ENCODE measurements at regions not wholly inside any gene's neighbourhood (a gene's known extent, or its start where the extent isn't known, plus 50 kb on each side); places are given as distances from the start of the nearest gene placed in this dataset.

- TF ChIP-seq CEBPB (IDR thresholded peaks at IDR 0.05) = no peak
- no peak for TF ChIP-seq MAX (IDR thresholded peaks at IDR 0.05)
- TF ChIP-seq ZBTB7A (IDR thresholded peaks at IDR 0.05; ENCODE audit: low read depth) = no peak
- TF ChIP-seq, protein P1, sequence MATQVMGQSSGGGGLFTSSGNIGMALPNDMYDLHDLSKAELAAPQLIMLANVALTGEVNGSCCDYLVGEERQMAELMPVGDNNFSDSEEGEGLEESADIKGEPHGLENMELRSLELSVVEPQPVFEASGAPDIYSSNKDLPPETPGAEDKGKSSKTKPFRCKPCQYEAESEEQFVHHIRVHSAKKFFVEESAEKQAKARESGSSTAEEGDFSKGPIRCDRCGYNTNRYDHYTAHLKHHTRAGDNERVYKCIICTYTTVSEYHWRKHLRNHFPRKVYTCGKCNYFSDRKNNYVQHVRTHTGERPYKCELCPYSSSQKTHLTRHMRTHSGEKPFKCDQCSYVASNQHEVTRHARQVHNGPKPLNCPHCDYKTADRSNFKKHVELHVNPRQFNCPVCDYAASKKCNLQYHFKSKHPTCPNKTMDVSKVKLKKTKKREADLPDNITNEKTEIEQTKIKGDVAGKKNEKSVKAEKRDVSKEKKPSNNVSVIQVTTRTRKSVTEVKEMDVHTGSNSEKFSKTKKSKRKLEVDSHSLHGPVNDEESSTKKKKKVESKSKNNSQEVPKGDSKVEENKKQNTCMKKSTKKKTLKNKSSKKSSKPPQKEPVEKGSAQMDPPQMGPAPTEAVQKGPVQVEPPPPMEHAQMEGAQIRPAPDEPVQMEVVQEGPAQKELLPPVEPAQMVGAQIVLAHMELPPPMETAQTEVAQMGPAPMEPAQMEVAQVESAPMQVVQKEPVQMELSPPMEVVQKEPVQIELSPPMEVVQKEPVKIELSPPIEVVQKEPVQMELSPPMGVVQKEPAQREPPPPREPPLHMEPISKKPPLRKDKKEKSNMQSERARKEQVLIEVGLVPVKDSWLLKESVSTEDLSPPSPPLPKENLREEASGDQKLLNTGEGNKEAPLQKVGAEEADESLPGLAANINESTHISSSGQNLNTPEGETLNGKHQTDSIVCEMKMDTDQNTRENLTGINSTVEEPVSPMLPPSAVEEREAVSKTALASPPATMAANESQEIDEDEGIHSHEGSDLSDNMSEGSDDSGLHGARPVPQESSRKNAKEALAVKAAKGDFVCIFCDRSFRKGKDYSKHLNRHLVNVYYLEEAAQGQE (IDR thresholded peaks at IDR 0.05; ENCODE audit: low read depth) = no peak
- TF ChIP-seq NFIC (IDR thresholded peaks at IDR 0.05) = no peak
- no peak for TF ChIP-seq TAF1 (IDR thresholded peaks at IDR 0.05; ENCODE audit: low read depth)
- no peak for TF ChIP-seq EGR1 (IDR thresholded peaks at IDR 0.05)
- no peak for TF ChIP-seq CREB1 (IDR thresholded peaks at IDR 0.05; ENCODE audit: low read depth)
- no peak for TF ChIP-seq YY1 (IDR thresholded peaks at IDR 0.05; ENCODE audit: low read depth)
- TF ChIP-seq EP300 (IDR thresholded peaks at IDR 0.05; ENCODE audit: borderline replicate concordance) = no peak
- TF ChIP-seq RAD21 (IDR thresholded peaks at IDR 0.05; ENCODE audit: low read depth) = no peak
- TF ChIP-seq USF1 (IDR thresholded peaks at IDR 0.05) = no peak
- TF ChIP-seq TCF12 (IDR thresholded peaks at IDR 0.05; ENCODE audit: low read depth) = no peak
- TF ChIP-seq FOXM1 (IDR thresholded peaks at IDR 0.05; ENCODE audit: borderline replicate concordance, low read depth) = no peak
Observed at GRCh38 chr3:194931865-194932264, 246.2 kb downstream of the FAM43A start.
